ENCODE measurements at regions not wholly inside any gene's neighbourhood (a gene's known extent, or its start where the extent isn't known, plus 50 kb on each side); places are given as distances from the start of the nearest gene placed in this dataset.
A peak's percentile ranks its signal among the peaks of the same experiment; 100 is the strongest.
"Not testable (repeated sequence)": the region's sequence is repeated elsewhere in the genome, so short reads cannot be mapped to it uniquely, and the experiment has no call there.

- peak; percentile 77 for DNase-seq
Measured at GRCh38 chr3:29156086-29156715, 124.7 kb upstream of the RBMS3 start.

- DNase-seq, result no peak
Measured at GRCh38 chr3:29164825-29165224, 116.0 kb upstream of the RBMS3 start.

DNA sequence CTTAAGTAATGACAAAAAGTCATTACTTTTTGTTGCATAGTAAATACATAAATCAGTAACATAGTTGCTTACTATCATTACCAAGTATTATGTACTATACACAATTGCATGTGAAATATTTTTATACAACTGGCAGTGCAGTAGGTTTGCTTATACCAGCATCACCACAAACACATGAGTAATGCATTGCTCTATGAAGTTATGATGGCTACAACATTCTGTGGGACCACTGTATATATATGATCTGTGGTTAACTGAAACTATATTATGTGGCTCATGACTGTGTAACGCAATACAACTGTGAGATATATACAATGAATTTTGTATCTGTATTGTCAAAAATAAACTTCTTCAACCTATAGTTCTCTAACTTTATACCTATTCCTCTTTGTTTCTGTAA lies 113.7 kb upstream of the RBMS3 start:
- no peak for DNase-seq

DNA sequence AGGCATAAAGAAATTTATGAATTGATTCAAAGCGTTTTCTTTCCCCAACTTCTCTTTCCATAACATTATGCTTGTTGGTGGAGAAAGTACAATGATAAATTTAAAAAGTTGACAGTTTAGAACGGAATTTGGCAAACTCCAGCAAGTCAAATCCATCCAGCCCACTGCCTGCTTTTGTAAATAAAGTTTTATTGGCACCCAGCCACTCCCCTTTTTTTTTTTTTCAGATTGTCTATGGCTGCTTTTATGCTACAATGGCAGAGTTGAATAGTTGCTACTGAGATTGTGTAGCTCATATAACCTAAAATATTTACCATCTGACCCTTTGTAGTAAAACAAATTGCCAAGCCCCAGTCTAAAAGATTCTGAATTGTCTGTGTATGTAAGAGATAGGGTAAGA lies 112.8 kb upstream of the RBMS3 start:
- DNase-seq, result no peak

DNA sequence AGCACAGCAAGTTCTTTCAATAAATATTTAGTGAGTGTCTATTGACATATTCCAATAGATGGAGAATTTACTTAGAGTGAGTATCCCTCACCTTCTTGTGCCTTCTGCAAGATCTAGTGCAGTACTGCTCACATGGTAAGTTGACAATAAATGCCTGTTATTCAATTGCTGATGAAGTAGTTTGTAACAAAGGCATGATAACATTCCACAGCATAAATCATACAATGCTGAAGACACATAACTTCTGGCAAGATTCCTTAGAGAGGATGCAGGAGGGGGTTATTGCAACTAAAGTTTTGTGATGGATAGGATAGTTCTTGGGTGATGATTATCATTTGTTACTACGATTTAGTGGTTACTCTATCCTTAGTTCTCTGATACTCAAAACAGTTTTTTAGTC lies 112.2 kb upstream of the RBMS3 start:
- no peak for DNase-seq

DNA sequence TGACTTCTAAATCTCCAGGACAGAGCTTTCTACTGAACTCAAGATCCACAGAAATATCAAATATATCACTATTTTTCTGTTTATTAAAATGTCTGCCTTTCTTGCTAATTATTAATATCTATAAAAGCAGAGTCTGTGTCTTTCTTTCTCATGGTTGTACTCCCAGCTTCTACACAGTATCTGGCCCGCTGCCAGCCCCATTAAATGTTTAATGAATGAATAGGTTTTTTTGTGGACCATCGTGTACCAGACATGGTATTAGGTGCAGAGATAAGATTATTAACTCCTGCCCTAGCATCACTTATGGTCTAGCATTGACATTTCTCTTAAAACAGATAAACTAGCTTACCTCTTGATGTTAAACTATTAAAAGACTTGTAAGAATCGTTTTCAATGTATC lies 111.4 kb upstream of the RBMS3 start:
- peak; percentile 17 for DNase-seq

DNA sequence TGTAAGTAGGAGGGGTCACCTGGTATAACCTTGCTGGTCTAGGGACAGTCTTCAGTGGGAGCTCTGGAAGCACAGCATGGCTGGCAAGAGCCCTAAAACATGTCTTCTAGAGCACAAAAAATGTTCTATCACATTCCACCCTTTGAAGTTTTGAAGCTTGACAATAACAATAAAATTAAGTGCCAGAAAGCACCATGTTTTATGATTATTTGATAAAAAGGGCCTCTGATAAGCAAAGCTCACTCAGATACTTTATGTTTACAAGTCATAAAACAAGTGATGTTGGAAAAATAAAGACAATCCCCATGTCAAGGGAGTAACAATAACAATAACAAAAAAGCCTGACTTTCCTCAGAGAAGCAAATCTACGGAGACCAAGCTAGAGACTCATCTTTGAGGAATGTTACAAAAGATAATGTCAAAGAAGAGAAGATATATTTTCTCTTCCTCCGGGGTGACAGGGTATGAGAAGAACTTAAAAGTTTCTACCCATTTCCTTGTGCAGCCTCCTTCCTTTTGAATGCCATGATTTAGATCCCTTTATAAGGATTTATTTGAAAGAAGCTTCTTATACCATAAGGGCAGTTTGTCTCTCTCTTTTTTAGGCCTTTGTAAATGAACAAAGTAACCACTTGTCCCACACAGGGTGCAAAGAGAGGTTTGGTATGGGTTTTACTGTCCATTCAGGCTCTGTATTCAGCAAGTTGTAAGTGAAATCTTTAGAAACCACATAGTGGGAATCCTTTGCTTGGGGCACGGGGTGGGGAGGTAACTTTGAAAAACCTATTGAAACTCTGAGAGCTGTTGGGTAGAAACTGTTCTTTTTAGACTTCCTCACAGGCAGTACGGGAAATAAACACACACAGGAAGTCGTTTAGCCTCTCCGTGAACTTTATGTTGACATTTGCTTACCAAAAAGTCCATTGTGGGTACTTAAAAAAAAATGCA lies 109.6 kb upstream of the RBMS3 start:
- DNase-seq, result no peak

- no peak for DNase-seq
Measured at GRCh38 chr3:29176501-29176900, 104.4 kb upstream of the RBMS3 start.

DNA sequence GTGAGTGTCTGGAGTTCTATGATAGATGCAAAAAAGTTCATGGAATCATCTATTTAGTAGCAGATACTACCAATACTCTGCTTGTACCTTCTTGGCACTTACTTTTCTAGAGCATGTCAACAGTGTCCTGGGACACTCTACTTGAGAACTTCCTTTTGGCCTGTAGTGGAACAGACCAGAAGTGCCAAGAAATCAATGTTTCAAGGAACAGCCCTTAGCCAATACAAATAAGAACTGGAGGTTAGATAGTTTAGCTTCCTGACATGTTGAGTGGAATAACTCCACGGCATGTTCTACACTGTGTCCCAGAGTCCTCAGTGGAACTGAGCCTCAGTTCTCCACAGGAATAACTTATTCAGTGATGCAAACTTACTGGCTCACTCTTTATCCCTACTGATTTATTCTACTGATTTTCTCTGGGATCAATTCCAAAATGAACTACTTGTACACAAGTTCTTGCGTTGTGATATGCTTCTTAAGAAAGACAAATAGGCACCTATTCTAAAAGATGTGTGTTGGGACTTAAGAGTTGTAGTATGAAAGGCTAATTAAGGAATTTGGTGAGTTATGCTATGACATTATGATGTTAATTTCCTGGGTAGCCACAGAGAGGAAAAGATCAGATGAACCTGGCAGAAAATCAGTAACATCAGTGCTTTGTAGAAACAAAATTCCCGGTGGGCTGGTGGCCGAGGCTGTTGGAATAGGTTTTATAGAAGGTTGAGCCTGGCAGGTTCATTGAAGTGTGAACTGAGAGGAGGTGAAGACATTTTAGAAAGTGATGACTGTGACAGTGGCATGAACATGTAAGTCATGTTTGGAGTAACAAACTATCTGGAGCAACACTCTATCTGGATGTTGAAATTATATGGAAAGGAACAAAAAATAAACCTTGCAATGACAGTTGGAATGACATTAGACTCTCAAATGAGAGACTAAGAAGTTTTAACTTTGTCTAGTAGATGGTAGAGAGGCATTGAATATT lies 101.8 kb upstream of the RBMS3 start:
- no peak for DNase-seq

DNA sequence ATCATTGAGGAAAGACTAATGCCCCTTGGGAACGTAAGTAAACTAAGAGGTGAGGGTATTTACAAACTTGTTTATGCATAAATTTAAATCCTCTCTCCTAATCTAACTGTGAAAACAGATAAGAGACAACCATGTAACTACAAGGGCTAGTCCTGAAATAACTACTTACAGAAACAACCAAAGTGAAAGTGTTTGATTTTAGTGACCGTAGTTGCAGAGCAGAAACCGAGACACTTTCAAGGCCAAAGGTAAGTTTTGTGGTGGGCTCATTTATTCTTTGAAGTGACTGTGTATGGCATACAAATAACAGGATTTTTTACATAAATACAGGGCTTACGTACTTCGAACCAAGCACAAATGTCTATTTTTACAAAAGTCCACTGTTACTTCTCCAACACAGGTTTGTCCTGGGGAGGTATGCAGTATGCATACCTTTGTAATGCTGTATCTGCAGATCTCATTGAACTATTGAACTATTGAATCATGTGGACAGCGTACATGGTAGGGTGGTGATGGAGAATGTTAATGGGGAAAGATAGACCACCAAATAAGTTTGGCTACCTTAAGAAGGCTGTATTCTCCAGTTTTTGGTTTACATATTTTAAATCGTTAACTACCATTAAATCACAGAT lies 99.6 kb upstream of the RBMS3 start:
- DNase-seq, result no peak

DNA sequence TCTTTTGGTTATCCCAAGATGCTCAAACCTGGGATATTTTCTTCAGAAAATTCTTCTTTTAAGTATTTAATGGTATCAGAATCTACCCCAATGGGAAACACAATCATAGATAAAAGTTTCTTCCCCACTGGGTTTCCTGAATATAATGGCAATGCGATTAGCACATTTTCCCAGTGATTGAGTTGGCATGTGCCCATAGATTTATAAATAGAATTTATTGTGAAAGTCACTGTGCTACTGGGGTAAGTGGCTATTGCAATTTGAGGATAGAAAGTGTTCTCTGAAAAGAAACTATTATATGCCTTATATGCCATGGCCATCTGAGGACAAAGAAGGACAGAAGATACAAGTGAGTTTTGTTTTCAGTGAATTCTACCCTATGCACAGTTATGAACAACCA lies 99.0 kb upstream of the RBMS3 start:
- no peak for DNase-seq

DNA sequence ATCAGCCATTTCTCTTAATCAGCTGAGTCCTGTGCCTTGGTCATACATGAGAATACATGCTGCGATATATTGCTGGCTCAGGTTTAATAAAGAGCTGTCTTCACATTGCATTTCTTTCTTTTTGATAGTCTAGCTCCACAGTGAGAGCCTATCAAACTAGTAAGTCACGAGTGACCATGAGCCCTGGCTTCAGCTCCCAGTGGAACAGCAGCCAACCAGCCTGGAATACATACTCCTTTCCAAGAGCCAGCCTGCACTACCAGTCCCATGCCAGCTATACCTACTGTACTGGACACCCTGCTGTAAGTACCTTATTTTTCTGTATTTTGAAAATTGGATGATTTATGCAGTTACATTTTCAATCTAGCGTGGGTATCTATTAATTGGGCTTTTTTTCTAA lies 98.0 kb upstream of the RBMS3 start:
- DNase-seq, result not testable (repeated sequence)

GRCh38 chr3:29183346-29184087 lies 97.4 kb upstream of the RBMS3 start:
- DNase-seq, result no peak

- no peak for DNase-seq
Measured at GRCh38 chr3:29185706-29186105, 95.2 kb upstream of the RBMS3 start.

GRCh38 chr3:29186131-29186599 lies 94.7 kb upstream of the RBMS3 start:
- DNase-seq, result no peak

DNA sequence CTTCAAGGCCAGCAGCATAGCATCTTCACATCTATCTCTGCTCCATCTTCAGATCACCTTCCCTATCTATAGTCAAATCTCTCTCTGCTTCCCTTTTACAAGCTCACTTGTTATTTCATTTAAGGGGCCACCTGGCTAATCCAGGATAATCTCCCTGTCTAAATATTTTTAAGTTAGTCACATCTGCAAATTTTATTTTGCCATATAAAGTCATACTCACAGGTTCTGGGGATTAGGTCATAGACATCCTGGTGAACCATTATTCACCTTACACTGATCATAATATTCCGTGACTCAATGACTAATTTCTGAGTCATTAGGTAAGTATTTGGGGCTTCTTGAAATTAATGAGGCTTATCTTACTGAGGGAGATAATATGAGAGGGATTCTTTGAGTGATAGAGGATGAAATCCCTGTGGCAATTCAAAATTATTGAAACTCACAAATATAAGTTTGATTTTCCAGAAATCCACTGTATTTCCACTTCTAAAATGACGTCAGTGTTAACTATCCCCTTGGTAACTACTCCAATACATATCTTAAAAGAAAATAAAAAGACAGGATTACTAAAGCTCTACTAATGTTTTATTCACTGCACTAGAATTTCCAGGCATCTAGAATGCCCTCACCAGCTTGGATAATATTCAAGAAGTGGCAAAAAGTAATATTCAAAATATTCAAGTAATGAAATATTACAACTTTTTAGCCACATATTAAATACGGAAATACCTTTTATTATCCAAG lies 93.7 kb upstream of the RBMS3 start:
- peak; percentile 65 for DNase-seq

DNA sequence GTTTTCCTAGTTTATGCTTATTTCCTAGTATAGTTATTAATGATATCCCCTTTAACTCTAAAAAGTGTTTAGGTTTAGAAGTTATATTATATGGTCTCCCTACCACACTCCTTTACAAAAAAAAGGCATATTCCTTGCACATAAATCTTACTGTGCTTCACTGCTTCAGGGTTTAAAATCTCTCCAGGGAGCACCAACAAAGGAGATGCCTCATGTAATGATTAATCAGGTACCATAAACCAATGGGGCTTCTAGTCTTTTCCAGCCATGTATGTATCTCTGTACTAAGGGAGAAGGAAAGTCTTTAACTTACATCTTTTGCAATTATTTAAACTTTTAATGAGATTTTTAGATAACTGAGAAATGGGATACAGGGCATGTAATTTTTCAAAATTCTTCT lies 91.5 kb upstream of the RBMS3 start:
- no peak for DNase-seq

- no peak for DNase-seq
Measured at GRCh38 chr3:29194139-29194538, 86.7 kb upstream of the RBMS3 start.

DNA sequence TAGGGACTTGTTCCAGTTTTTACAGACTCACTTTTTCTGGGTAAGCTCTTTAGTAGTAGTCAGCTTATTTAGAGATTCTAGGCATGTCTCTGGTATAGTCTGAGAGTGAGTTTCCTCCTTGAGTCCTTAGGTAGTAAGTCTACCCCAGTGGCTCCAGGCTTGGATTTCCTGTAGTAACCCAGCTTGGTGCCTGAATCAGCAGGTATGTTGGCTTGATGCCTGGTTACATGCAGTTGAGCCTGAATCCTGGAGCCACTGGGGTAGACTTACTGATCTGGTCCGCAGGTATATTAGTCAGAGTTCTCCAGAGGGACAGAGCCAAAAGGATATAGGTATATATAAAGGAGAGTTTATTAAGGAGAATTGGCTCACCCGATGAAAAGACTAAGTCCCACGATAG lies 85.8 kb upstream of the RBMS3 start:
- DNase-seq, result no peak

- DNase-seq, result no peak
Measured at GRCh38 chr3:29201604-29202003, 79.3 kb upstream of the RBMS3 start.

- DNase-seq, result no peak
Measured at GRCh38 chr3:29202378-29202777, 78.5 kb upstream of the RBMS3 start.

All from NCI-H82 (cell line).